Liver (tissue), 8 donors: ENCODE measurements at regions not wholly inside any gene's neighbourhood (a gene's known extent, or its start where the extent isn't known, plus 50 kb on each side); places are given as distances from the start of the nearest gene placed in this dataset.

Source experiments
- DNase-seq: peaks from one replicate; pipeline ENCODE4 v3.0.0-alpha.2; 2017; ENCODE audit warnings: low spot score
- H3K27ac ChIP-seq, 2 donors: one replicate each; pipeline ENCODE4 v1.7.0; 2013; ENCODE audit warnings: inconsistent platforms in 2 of 2, low read length in 2 of 2, control low read depth in 1 of 2, low read depth in 1 of 2, mild to moderate bottlenecking in 1 of 2
- H3K27me3 ChIP-seq, 4 donors: one replicate each; pipeline versions ENCODE4 v1.6.1 to v1.7.0; 2013; ENCODE audit warnings: low read length in 3 of 4, inconsistent platforms in 1 of 4, mild to moderate bottlenecking in 1 of 4, moderate library complexity in 1 of 4; ENCODE audit not compliant: control insufficient read depth in 4 of 4, insufficient read depth in 4 of 4
- H3K36me3 ChIP-seq, 4 donors: one replicate each; pipeline versions ENCODE4 v1.6.1 to v1.7.0; 2013; ENCODE audit warnings: low read length in 3 of 4, mild to moderate bottlenecking in 3 of 4, low read depth in 1 of 4, moderate library complexity in 1 of 4; ENCODE audit not compliant: control insufficient read depth in 4 of 4, insufficient read depth in 3 of 4
- H3K4me1 ChIP-seq, 4 donors: one replicate each; pipeline versions ENCODE4 v1.6.1 to v1.7.0; 2013; ENCODE audit warnings: low read length in 3 of 4, mild to moderate bottlenecking in 3 of 4, moderate library complexity in 1 of 4; ENCODE audit not compliant: control insufficient read depth in 4 of 4, insufficient read depth in 4 of 4
- H3K4me3 ChIP-seq, 3 donors: one replicate each; pipeline versions ENCODE4 v1.6.1 to v1.7.0; 2013; ENCODE audit warnings: low read length in 3 of 3, control low read depth in 1 of 3, low read depth in 1 of 3, mild to moderate bottlenecking in 1 of 3
- H3K9ac ChIP-seq, 2 donors: one replicate each; pipeline ENCODE4 v1.7.0; 2013; ENCODE audit warnings: low read length in 2 of 2, mild to moderate bottlenecking in 2 of 2, moderate library complexity in 2 of 2, control low read depth in 1 of 2, low read depth in 1 of 2
- H3K9me3 ChIP-seq, 4 donors: one replicate each; pipeline versions ENCODE4 v1.6.1 to v1.7.0; 2013; ENCODE audit warnings: low read length in 3 of 4; ENCODE audit not compliant: control insufficient read depth in 4 of 4
- EGR1 ChIP-seq, 2 donors: IDR thresholded peaks; 2 replicates each; pipeline ENCODE4 v1.6.1; 2016 to 2018; ENCODE audit warnings: antibody characterized with exemption in 2 of 2, low read depth in 2 of 2
- FOXA1 ChIP-seq: IDR thresholded peaks from 2 replicates; pipeline ENCODE4 v1.6.1; 2016; ENCODE audit warnings: antibody characterized with exemption
- FOXA2 ChIP-seq: IDR thresholded peaks from 2 replicates; pipeline ENCODE4 v1.6.1; 2016; ENCODE audit warnings: antibody characterized with exemption
- GABPA ChIP-seq, 2 donors: IDR thresholded peaks in 1 of 2; conservative IDR thresholded peaks in 1 of 2; 2 replicates each; pipeline ENCODE4 v1.6.1; 2016; ENCODE audit warnings: antibody characterized with exemption in 2 of 2, mild to moderate bottlenecking in 1 of 2, moderate library complexity in 1 of 2
- HNF4A ChIP-seq, 2 donors: conservative IDR thresholded peaks; 2 replicates each; pipeline ENCODE4 v1.6.1; 2016; ENCODE audit warnings: antibody characterized with exemption in 2 of 2, mild to moderate bottlenecking in 2 of 2
- HNF4G ChIP-seq: IDR thresholded peaks from 2 replicates; pipeline ENCODE4 v1.6.1; 2016; ENCODE audit warnings: antibody characterized with exemption
- JUND ChIP-seq, 2 donors: IDR thresholded peaks; 2 replicates each; pipeline ENCODE4 v1.6.1; 2016; ENCODE audit warnings: antibody characterized with exemption in 2 of 2
- NR2F2 ChIP-seq: IDR thresholded peaks from 2 replicates; pipeline ENCODE4 v1.6.1; 2016; ENCODE audit warnings: antibody characterized with exemption
- RAD21 ChIP-seq, 2 donors: IDR thresholded peaks; 2 replicates each; pipeline ENCODE4 v1.6.1; 2016; ENCODE audit warnings: antibody characterized with exemption in 2 of 2, mild to moderate bottlenecking in 2 of 2
- RXRA ChIP-seq, 2 donors: IDR thresholded peaks; 2 replicates each; pipeline ENCODE4 v1.6.1; 2017 to 2018; ENCODE audit warnings: antibody characterized with exemption in 2 of 2, mild to moderate bottlenecking in 1 of 2
- SP1 ChIP-seq: IDR thresholded peaks from 2 replicates; pipeline ENCODE4 v1.6.1; 2018; ENCODE audit warnings: antibody characterized with exemption, mild to moderate bottlenecking
- TAF1 ChIP-seq: conservative IDR thresholded peaks from 2 replicates; pipeline ENCODE4 v1.6.1; 2016; ENCODE audit warnings: antibody characterized with exemption, mild to moderate bottlenecking
- YY1 ChIP-seq: IDR thresholded peaks from 2 replicates; pipeline ENCODE4 v1.6.1; 2016; ENCODE audit warnings: antibody characterized with exemption, mild to moderate bottlenecking
- WGBS: extraction: QIAGEN DNeasy Blood & Tissue Kit; methylation state at CpG from one replicate; pipeline ENCODE4 v1.1.7; 2013; 5-methylcytosine and 5-hydroxymethylcytosine counted together
- TF ChIP-seq, protein P1 (sequence below): IDR thresholded peaks from 2 replicates; pipeline ENCODE4 v1.6.1; 2016; ENCODE audit warnings: antibody characterized with exemption
- TF ChIP-seq, protein P2 (sequence below): fragments of 150-350 bp; IDR thresholded peaks from 2 replicates; pipeline ENCODE4 v1.5.1; 2017; ENCODE audit warnings: improper control_type of control experiment, low read depth, low read length; ENCODE audit not compliant: missing input control
- TF ChIP-seq, protein P3 (sequence below): IDR thresholded peaks from 2 replicates; pipeline ENCODE4 v1.6.1; 2016; ENCODE audit warnings: antibody characterized with exemption
- TF ChIP-seq, protein P4 (sequence below): IDR thresholded peaks from 2 replicates; pipeline ENCODE4 v1.6.1; 2016; ENCODE audit warnings: antibody characterized with exemption
- TF ChIP-seq, protein P5 (sequence below): IDR thresholded peaks from 2 replicates; pipeline ENCODE4 v1.6.1; 2016; ENCODE audit warnings: antibody characterized with exemption, mild to moderate bottlenecking
- donor health status: healthy.
- donor health status: healthy.
- donor health status: healthy.
- donor health status: healthy.
- donor health status: healthy.

DNA sequence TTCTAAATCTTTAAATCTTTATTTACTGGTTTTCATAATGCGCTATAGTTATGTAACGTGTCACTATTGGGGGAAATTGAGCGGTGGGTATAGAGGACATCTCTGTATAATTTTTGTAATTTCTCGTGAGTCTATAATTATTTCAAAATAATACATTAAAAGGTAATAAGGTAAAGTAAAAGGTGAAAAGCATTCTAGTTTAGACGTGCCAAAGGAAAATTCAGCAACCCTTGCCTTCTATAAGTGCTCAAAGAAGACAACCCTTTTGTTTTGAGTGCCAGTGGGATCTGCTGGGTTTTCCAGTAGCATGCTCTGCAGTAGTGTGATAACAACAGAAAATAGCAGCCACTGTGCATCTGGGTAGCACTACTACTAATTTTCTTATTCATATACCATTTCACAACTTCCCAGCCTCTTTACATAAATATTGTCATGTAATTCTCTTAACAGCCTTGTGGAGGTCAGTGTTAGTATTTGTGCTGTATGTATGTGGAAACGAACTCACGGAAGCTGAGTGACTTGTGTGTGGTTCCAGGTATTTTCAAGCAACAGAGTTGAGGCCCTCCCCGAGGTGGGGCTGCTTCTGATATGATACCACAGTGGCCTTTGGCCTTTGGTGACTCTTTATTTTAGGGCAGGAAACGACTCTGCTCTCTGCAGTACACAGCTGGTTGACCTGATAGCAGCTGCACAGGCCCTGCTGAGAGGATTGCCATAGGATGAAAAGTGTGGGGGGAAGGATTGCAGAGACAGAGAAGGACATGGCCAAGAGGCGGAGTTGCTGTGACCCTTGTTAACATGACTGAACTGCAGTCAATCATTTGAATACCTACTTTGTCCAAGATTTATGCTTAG, 104.5 kb downstream of the TDRD15 start:
- H3K4me3 ChIP-seq = no peak overlapping the region
- H3K27me3 ChIP-seq = peaks cover 0 to 2% (median 0%) of the 10 kb centered on the region in 4 donors
- H3K36me3 ChIP-seq = no peaks in the 10 kb centered on the region
- no peaks in the 10 kb centered on the region for H3K4me1 ChIP-seq
- H3K27ac ChIP-seq = no peak overlapping the region
- WGBS = 73% methylated on average over 10 of the region's 10 CpGs
- H3K9ac ChIP-seq = no peak overlapping the region
- peak; percentile 78 for TF ChIP-seq NR2F2
- no peak for TF ChIP-seq HNF4A (conservative IDR thresholded peaks at IDR 0.05)
- TF ChIP-seq, protein P1, sequence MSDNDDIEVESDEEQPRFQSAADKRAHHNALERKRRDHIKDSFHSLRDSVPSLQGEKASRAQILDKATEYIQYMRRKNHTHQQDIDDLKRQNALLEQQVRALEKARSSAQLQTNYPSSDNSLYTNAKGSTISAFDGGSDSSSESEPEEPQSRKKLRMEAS = no peak
- TF ChIP-seq, protein P2, sequence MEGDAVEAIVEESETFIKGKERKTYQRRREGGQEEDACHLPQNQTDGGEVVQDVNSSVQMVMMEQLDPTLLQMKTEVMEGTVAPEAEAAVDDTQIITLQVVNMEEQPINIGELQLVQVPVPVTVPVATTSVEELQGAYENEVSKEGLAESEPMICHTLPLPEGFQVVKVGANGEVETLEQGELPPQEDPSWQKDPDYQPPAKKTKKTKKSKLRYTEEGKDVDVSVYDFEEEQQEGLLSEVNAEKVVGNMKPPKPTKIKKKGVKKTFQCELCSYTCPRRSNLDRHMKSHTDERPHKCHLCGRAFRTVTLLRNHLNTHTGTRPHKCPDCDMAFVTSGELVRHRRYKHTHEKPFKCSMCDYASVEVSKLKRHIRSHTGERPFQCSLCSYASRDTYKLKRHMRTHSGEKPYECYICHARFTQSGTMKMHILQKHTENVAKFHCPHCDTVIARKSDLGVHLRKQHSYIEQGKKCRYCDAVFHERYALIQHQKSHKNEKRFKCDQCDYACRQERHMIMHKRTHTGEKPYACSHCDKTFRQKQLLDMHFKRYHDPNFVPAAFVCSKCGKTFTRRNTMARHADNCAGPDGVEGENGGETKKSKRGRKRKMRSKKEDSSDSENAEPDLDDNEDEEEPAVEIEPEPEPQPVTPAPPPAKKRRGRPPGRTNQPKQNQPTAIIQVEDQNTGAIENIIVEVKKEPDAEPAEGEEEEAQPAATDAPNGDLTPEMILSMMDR = no peak
- TF ChIP-seq GABPA (IDR thresholded peaks at IDR 0.05 in 1 of 2, conservative IDR thresholded peaks at IDR 0.05 in 1 of 2) = no peak
- DNase-seq = peak; percentile 64
- no peaks in the 10 kb centered on the region for H3K9me3 ChIP-seq

DNA sequence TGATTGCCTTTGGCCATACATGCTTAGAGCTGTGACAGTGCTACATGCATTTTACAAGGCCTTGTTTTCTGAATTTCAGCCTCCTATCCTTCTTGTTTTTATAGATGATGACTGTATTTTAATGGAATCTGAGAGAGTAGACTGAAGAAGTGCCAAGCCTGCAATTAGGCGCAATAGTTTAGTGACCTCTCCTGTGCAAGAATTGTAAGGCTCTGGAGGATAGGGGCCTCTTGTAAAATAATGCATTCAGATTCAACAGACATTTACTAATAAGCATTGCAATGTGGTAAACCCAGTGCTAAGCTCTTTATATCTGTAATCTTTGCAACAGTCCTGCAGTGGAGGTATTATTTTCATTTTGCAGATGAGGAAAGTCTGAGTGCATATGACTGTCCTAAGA, 105.5 kb downstream of the TDRD15 start:
- no peaks in the 10 kb centered on the region for H3K9me3 ChIP-seq
- H3K36me3 ChIP-seq = no peaks in the 10 kb centered on the region
- H3K27ac ChIP-seq = no peak overlapping the region
- no peak overlapping the region for H3K9ac ChIP-seq
- no peaks in the 10 kb centered on the region for H3K4me1 ChIP-seq
- DNase-seq = no peak
- WGBS = 93% methylated on average over 1 of the region's 1 CpG
- no peak overlapping the region for H3K4me3 ChIP-seq
- TF ChIP-seq EGR1 (IDR thresholded peaks at IDR 0.05; ENCODE audit: low read depth in 2 of 2) (no peak), YY1 (no peak), FOXA1 (no peak), RAD21 (IDR thresholded peaks at IDR 0.05) (no peak), GABPA (IDR thresholded peaks at IDR 0.05 in 1 of 2, conservative IDR thresholded peaks at IDR 0.05 in 1 of 2) (no peak), SP1 (no peak), TAF1 (no peak), NR2F2 (no peak), HNF4A (conservative IDR thresholded peaks at IDR 0.05) (no peak), HNF4G (no peak), FOXA2 (no peak), JUND (IDR thresholded peaks at IDR 0.05) (no peak), RXRA (IDR thresholded peaks at IDR 0.05) (no peak)
- TF ChIP-seq, protein P1 = no peak
- TF ChIP-seq, protein P3, sequence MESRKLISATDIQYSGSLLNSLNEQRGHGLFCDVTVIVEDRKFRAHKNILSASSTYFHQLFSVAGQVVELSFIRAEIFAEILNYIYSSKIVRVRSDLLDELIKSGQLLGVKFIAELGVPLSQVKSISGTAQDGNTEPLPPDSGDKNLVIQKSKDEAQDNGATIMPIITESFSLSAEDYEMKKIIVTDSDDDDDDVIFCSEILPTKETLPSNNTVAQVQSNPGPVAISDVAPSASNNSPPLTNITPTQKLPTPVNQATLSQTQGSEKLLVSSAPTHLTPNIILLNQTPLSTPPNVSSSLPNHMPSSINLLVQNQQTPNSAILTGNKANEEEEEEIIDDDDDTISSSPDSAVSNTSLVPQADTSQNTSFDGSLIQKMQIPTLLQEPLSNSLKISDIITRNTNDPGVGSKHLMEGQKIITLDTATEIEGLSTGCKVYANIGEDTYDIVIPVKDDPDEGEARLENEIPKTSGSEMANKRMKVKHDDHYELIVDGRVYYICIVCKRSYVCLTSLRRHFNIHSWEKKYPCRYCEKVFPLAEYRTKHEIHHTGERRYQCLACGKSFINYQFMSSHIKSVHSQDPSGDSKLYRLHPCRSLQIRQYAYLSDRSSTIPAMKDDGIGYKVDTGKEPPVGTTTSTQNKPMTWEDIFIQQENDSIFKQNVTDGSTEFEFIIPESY = no peak
- TF ChIP-seq, protein P4, sequence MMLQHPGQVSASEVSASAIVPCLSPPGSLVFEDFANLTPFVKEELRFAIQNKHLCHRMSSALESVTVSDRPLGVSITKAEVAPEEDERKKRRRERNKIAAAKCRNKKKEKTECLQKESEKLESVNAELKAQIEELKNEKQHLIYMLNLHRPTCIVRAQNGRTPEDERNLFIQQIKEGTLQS = no peak
- TF ChIP-seq, protein P2 = no peak
- TF ChIP-seq, protein P5, sequence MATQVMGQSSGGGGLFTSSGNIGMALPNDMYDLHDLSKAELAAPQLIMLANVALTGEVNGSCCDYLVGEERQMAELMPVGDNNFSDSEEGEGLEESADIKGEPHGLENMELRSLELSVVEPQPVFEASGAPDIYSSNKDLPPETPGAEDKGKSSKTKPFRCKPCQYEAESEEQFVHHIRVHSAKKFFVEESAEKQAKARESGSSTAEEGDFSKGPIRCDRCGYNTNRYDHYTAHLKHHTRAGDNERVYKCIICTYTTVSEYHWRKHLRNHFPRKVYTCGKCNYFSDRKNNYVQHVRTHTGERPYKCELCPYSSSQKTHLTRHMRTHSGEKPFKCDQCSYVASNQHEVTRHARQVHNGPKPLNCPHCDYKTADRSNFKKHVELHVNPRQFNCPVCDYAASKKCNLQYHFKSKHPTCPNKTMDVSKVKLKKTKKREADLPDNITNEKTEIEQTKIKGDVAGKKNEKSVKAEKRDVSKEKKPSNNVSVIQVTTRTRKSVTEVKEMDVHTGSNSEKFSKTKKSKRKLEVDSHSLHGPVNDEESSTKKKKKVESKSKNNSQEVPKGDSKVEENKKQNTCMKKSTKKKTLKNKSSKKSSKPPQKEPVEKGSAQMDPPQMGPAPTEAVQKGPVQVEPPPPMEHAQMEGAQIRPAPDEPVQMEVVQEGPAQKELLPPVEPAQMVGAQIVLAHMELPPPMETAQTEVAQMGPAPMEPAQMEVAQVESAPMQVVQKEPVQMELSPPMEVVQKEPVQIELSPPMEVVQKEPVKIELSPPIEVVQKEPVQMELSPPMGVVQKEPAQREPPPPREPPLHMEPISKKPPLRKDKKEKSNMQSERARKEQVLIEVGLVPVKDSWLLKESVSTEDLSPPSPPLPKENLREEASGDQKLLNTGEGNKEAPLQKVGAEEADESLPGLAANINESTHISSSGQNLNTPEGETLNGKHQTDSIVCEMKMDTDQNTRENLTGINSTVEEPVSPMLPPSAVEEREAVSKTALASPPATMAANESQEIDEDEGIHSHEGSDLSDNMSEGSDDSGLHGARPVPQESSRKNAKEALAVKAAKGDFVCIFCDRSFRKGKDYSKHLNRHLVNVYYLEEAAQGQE = no peak
- peaks cover 0 to 2% (median 0%) of the 10 kb centered on the region in 4 donors for H3K27me3 ChIP-seq
